ENCODE measurements at regions not wholly inside any gene's neighbourhood (a gene's known extent, or its start where the extent isn't known, plus 50 kb on each side); places are given as distances from the start of the nearest gene placed in this dataset.

DNA sequence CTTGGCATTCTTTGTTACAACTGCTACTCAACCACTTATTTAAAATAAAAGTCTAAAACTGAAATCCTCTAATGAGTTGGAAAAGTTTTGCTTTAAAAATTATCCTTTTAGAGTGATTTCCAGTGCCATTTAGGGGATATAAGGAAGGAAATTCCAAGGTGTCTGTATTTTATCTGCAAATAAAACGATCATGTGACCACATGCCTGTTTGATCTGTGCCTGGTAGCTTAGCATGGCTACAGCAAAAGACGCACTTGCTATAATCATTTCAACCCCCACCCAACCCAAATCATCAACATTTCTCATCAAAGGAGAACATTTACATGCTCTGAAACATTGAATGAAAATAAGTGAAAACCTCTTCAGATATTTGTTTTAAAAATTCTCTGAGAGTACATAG is 615.1 kb downstream of the IRS1 start:
- TF ChIP-seq SUZ12 (IDR thresholded peaks at IDR 0.05; ENCODE audit: extremely low read depth, insufficient read depth, insufficient read length): no peak
- TF ChIP-seq ZNF274 (IDR thresholded peaks at IDR 0.05; ENCODE audit: low read depth, low read length): no peak
